H9 (cell line): ENCODE measurements at regions not wholly inside any gene's neighbourhood (a gene's known extent, or its start where the extent isn't known, plus 50 kb on each side); places are given as distances from the start of the nearest gene placed in this dataset.

Experiments used
- DNase-seq: peaks from one replicate; pipeline ENCODE4 v3.0.0-alpha.2; 2017
- H2AFZ ChIP-seq: one replicate; pipeline ENCODE4 v1.6.1; 2013; ENCODE audit warnings: mild to moderate bottlenecking, low read length, control low read depth, moderate library complexity
- H2AK5ac ChIP-seq: 2 replicates; pipeline ENCODE4 v1.6.1; 2013; ENCODE audit warnings: low read length, control low read depth, mixed read lengths; ENCODE audit not compliant: insufficient read length
- H2BK120ac ChIP-seq: one replicate; pipeline ENCODE4 v1.6.1; 2013; ENCODE audit warnings: low read depth, mild to moderate bottlenecking, low read length, control low read depth, inconsistent platforms; ENCODE audit not compliant: poor library complexity, severe bottlenecking
- H2BK12ac ChIP-seq: 2 replicates; pipeline ENCODE4 v1.6.1; 2013; ENCODE audit warnings: low read length, control low read depth, mixed read lengths, low read depth; ENCODE audit not compliant: insufficient read length
- H2BK15ac ChIP-seq: 2 replicates; pipeline ENCODE4 v1.6.1; 2013; ENCODE audit warnings: low read depth, low read length, control low read depth
- H2BK20ac ChIP-seq: one replicate; pipeline ENCODE4 v1.6.1; 2013; ENCODE audit warnings: low read depth, mild to moderate bottlenecking, low read length, control low read depth, inconsistent platforms; ENCODE audit not compliant: poor library complexity, severe bottlenecking
- H2BK5ac ChIP-seq: 2 replicates; pipeline ENCODE4 v1.6.1; 2013; ENCODE audit warnings: low read length, control low read depth, mixed read lengths; ENCODE audit not compliant: insufficient read length
- H3K14ac ChIP-seq: 2 replicates; pipeline ENCODE4 v1.6.1; 2013; ENCODE audit warnings: low read length, control low read depth; ENCODE audit not compliant: insufficient read depth
- H3K18ac ChIP-seq: 2 replicates; pipeline ENCODE4 v1.6.1; 2013; ENCODE audit warnings: low read depth, mild to moderate bottlenecking, mixed read lengths, low read length, control low read depth; ENCODE audit not compliant: insufficient read length
- H3K23ac ChIP-seq: 2 replicates; pipeline ENCODE4 v1.6.1; 2013; ENCODE audit warnings: low read length, control low read depth, mixed read lengths, low read depth; ENCODE audit not compliant: insufficient read length
- H3K23me2 ChIP-seq: 2 replicates; pipeline ENCODE4 v1.6.1; 2013; ENCODE audit warnings: low read depth, mild to moderate bottlenecking, mixed read lengths, low read length, control low read depth; ENCODE audit not compliant: insufficient read length, poor library complexity, severe bottlenecking
- H3K27ac ChIP-seq: 2 replicates; pipeline ENCODE4 v1.5.1; 2013; ENCODE audit warnings: low read length, control low read depth, mixed read lengths, low read depth; ENCODE audit not compliant: insufficient read length
- H3K27me3 ChIP-seq: 2 replicates; pipeline ENCODE4 v1.6.1; 2013; ENCODE audit warnings: low read length, control low read depth, inconsistent platforms; ENCODE audit not compliant: insufficient read depth
- H3K4ac ChIP-seq: 2 replicates; pipeline ENCODE4 v1.6.1; 2013; ENCODE audit warnings: low read depth, mild to moderate bottlenecking, control low read depth, inconsistent platforms, low read length, moderate library complexity
- H3K4me1 ChIP-seq: 2 replicates; pipeline ENCODE4 v1.6.1; 2013; ENCODE audit warnings: low read length, control low read depth, inconsistent platforms; ENCODE audit not compliant: insufficient read depth
- H3K4me2 ChIP-seq: 2 replicates; pipeline ENCODE4 v1.6.1; 2013; ENCODE audit warnings: low read length, control low read depth, mixed read lengths; ENCODE audit not compliant: insufficient read length, insufficient read depth
- H3K56ac ChIP-seq: 2 replicates; pipeline ENCODE4 v1.6.1; 2013; ENCODE audit warnings: low read depth, mild to moderate bottlenecking, mixed read lengths, low read length, control low read depth; ENCODE audit not compliant: insufficient read length
- H3K79me1 ChIP-seq: 2 replicates; pipeline ENCODE4 v1.6.1; 2013; ENCODE audit warnings: low read depth, mild to moderate bottlenecking, moderate library complexity, low read length, control low read depth, inconsistent platforms; ENCODE audit not compliant: insufficient read depth, poor library complexity, severe bottlenecking
- H3K79me2 ChIP-seq: 2 replicates; pipeline ENCODE4 v1.6.1; 2013; ENCODE audit warnings: low read length, control low read depth, inconsistent platforms; ENCODE audit not compliant: insufficient read depth
- H3K9ac ChIP-seq: 2 replicates; pipeline ENCODE4 v1.6.1; 2013; ENCODE audit warnings: low read length, control low read depth, mixed read lengths; ENCODE audit not compliant: insufficient read length; ENCODE audit errors: extremely low read depth
- H3K9me3 ChIP-seq: one replicate; pipeline ENCODE4 v1.6.1; 2013; ENCODE audit warnings: low read depth, low read length, inconsistent platforms; ENCODE audit not compliant: control insufficient read depth
- H3T11ph ChIP-seq: one replicate; pipeline ENCODE4 v1.6.1; 2013; ENCODE audit warnings: mild to moderate bottlenecking, low read length, control low read depth, inconsistent platforms
- H4K20me1 ChIP-seq: one replicate; pipeline ENCODE4 v1.6.1; 2013; ENCODE audit not compliant: control insufficient read depth, insufficient read length, insufficient read depth
- H4K5ac ChIP-seq: 2 replicates; pipeline ENCODE4 v1.6.1; 2013; ENCODE audit warnings: low read depth, mild to moderate bottlenecking, mixed read lengths, low read length, control low read depth; ENCODE audit not compliant: insufficient read length
- H4K8ac ChIP-seq: replicated peaks from 2 replicates; pipeline ENCODE4 v1.6.1; 2013; ENCODE audit warnings: low read length, control low read depth, mixed read lengths, low read depth; ENCODE audit not compliant: insufficient read length
- H4K91ac ChIP-seq: 2 replicates; pipeline ENCODE4 v1.6.1; 2013; ENCODE audit warnings: low read depth, mild to moderate bottlenecking, moderate library complexity, mixed read lengths, low read length, control low read depth; ENCODE audit not compliant: insufficient read length
- H3K27ac Mint-ChIP-seq, 3 experiments: 2 replicates in 2 of 3; 3 replicates in 1 of 3; pipeline ENCODE4 v1.8.0; 2020 to 2021; ENCODE audit warnings: mixed read lengths in 3 of 3, mild to moderate bottlenecking in 1 of 3, moderate library complexity in 1 of 3
- H3K27me3 Mint-ChIP-seq: 2 replicates; pipeline ENCODE4 v1.8.0; 2021; ENCODE audit warnings: low read depth, mild to moderate bottlenecking, moderate library complexity, mixed read lengths
- H3K36me3 Mint-ChIP-seq, 3 experiments: 2 replicates in 2 of 3; 3 replicates in 1 of 3; pipeline ENCODE4 v1.8.0; 2020 to 2021; ENCODE audit warnings: low read depth in 3 of 3, mixed read lengths in 3 of 3; ENCODE audit not compliant: insufficient read depth in 1 of 3
- H3K4me1 Mint-ChIP-seq, 2 experiments: 2 replicates each; pipeline ENCODE4 v1.8.0; 2020; ENCODE audit warnings: mixed read lengths in 2 of 2
- H3K4me3 Mint-ChIP-seq, 2 experiments: 2 replicates in 1 of 2; 3 replicates in 1 of 2; pipeline ENCODE4 v1.8.0; 2020 to 2021; ENCODE audit warnings: mild to moderate bottlenecking in 2 of 2, mixed read lengths in 2 of 2, moderate library complexity in 1 of 2
- H3K9me3 Mint-ChIP-seq, 2 experiments: 2 replicates in 1 of 2; 3 replicates in 1 of 2; pipeline ENCODE4 v1.8.0; 2020; ENCODE audit warnings: mild to moderate bottlenecking in 2 of 2, mixed read lengths in 2 of 2, moderate library complexity in 1 of 2
- CTCF ChIP-seq: fragments of 200-600 bp; sonication (generic); conservative IDR thresholded peaks from 3 replicates; pipeline ENCODE4 v1.8.0; 2021; ENCODE audit warnings: antibody characterized with exemption, mild to moderate bottlenecking
- WGBS: extraction: QIAGEN DNeasy Blood & Tissue Kit; methylation state at CpG from one replicate; pipeline ENCODE4 v1.1.7; 2013; ENCODE audit warnings: missing lambda C conversion rate, low lambda C conversion rate, mixed read lengths; ENCODE audit not compliant: insufficient read length; ENCODE audit errors: extremely low coverage; 5-methylcytosine and 5-hydroxymethylcytosine counted together

GRCh38 chrX:63932907-63933306 is 147.9 kb upstream of the ARHGEF9 start:
- H2BK20ac ChIP-seq, result no peak overlapping the region
- no peak overlapping the region for H2AK5ac ChIP-seq
- H3K79me1 ChIP-seq, result no peaks in the 10 kb centered on the region
- peaks cover 2% of the 10 kb centered on the region; the same call in 1 of the 2 replicates for H3K27me3 Mint-ChIP-seq
- no peaks in the 10 kb centered on the region for H4K20me1 ChIP-seq
- H3K23ac ChIP-seq, result no peak overlapping the region
- no peak overlapping the region for H3K14ac ChIP-seq
- no peak overlapping the region for H2BK5ac ChIP-seq
- peaks cover 65% of the 10 kb centered on the region for H3K9me3 ChIP-seq
- peaks cover 72 to 76% of the 10 kb centered on the region in 2 experiments for H3K9me3 Mint-ChIP-seq
- no peak overlapping the region for H2AFZ ChIP-seq
- H3K27ac ChIP-seq, result no peak overlapping the region
- H3K4me1 ChIP-seq, result no peaks in the 10 kb centered on the region
- no peak overlapping the region for H3K4me3 Mint-ChIP-seq
- H3K4me2 ChIP-seq, result no peak overlapping the region
- H3K79me2 ChIP-seq, result no peaks in the 10 kb centered on the region
- peaks cover 18 to 22% of the 10 kb centered on the region in 2 experiments for H3K4me1 Mint-ChIP-seq
- H3T11ph ChIP-seq, result no peak overlapping the region
- no peak overlapping the region for H2BK15ac ChIP-seq
- H3K9ac ChIP-seq, result no peak overlapping the region
- H3K18ac ChIP-seq, result no peak overlapping the region
- no peak overlapping the region for H2BK120ac ChIP-seq
- no peaks in the 10 kb centered on the region for H3K23me2 ChIP-seq
- H4K5ac ChIP-seq, result no peak overlapping the region
- no CpG with 5 or more reads among the region's 10 CpGs for WGBS
- TF ChIP-seq CTCF, result no peak
- no peak overlapping the region for H3K4ac ChIP-seq
- no peak overlapping the region for H2BK12ac ChIP-seq
- H4K91ac ChIP-seq, result no peak overlapping the region
- H3K27ac Mint-ChIP-seq, result peak overlapping the region in 1 of 3 experiments; percentile 40; a peak in 1 of 7 replicates
- H3K36me3 Mint-ChIP-seq, result peaks cover 2 to 10% (median 8%) of the 10 kb centered on the region in 3 experiments; a peak in 6 of 7 replicates
- H4K8ac ChIP-seq, result no peak overlapping the region
- H3K27me3 ChIP-seq, result no peaks in the 10 kb centered on the region
- no peak for DNase-seq
- no peak overlapping the region for H3K56ac ChIP-seq
